ENCODE measurements at regions not wholly inside any gene's neighbourhood (a gene's known extent, or its start where the extent isn't known, plus 50 kb on each side); places are given as distances from the start of the nearest gene placed in this dataset.

GRCh38 chr12:46067094-46067493, 76.7 kb upstream of the SCAF11 start:
- TF ChIP-seq YY1 (IDR thresholded peaks at IDR 0.05; ENCODE audit: insufficient read depth, insufficient read length) (no peak), SUZ12 (IDR thresholded peaks at IDR 0.05; ENCODE audit: extremely low read depth, insufficient read depth, insufficient read length) (no peak), ZNF274 (IDR thresholded peaks at IDR 0.05; ENCODE audit: low read depth, low read length) (no peak)
